Ammon's horn (tissue), 1 donor: ENCODE measurements at regions not wholly inside any gene's neighbourhood (a gene's known extent, or its start where the extent isn't known, plus 50 kb on each side); places are given as distances from the start of the nearest gene placed in this dataset.
"Not testable (repeated sequence)": the region's sequence is repeated elsewhere in the genome, so short reads cannot be mapped to it uniquely, and the experiment has no call there.

Experiments
- DNase-seq: peaks from one replicate; pipeline ENCODE4 v3.0.0-alpha.2; 2016; ENCODE audit warnings: low spot score

DNA sequence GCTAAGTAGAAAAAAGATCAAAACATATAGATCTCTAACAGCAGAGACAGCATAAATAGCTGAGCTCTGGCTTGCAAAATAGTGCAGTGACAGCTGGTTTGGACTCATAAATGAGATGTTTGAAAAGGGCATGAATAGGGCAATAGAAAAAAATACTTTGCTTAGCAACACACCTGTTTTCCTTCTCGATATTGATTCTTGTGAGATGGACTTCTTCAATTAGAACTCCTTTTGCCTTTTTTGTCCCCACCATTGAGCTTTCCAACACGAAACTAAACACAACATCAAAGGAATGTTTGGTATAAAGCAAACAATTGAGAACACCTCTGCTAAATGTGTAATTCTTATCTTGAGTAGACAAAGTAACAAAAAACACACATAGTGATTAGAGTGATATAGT lies 726.3 kb downstream of the RAPGEF2 start:
- DNase-seq: no peak

DNA sequence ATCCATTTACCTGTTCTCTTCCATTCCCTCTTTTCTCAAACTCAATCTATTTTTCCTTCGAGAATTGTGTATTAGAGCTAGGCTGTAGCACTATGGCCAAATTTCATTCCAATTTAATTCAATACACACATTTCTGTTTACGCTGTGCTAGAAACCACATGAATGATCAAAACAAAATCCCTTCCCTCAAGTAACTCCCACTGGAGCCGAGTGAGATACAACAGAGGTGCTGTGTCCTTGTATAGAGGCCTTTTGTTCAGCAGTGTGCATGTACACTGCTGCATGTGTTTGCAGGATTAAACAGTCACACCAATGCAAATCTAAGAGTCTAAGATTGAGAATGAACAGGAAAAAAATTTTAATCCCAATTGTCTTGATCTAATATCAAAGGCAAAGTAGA lies 734.2 kb downstream of the RAPGEF2 start:
- DNase-seq: peak; percentile 32

DNA sequence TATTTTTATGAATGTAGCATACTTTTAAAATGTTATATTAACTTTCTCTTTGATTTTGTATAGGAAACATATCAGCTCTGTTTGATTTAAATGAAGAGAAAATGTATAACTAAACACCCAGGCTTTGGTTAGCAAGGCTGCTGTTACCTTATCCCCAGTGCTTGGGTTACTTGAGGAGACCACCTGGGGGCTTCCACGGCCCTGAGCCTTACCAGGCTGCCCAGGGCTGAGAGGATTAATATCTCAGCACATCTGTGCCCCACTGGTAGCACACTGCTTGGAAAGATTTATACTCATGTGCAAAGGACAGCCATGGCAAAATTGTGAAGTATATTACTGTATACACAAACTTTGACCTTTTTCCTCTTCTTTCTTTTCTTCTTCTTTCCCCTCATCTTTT lies 752.9 kb downstream of the RAPGEF2 start:
- DNase-seq: no peak

DNA sequence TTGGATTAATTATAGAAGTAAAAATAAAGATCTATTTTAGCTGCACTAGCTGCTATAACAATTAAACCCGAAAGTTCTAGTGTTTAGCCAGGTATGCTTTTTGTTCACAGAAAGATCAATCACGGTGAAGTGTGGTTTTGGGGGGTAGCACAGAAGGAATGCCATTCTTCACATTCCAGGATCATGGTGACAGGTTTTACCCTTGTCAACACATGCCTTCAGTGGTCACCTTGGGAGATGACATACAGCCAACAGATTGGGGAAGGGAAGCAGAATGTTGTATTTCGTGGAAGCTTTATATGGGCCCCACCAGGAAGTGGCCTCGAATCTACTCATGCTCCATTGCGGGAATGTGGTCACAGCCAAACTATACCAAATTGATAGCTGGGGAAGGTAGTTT lies 753.6 kb downstream of the RAPGEF2 start:
- no peak for DNase-seq

DNA sequence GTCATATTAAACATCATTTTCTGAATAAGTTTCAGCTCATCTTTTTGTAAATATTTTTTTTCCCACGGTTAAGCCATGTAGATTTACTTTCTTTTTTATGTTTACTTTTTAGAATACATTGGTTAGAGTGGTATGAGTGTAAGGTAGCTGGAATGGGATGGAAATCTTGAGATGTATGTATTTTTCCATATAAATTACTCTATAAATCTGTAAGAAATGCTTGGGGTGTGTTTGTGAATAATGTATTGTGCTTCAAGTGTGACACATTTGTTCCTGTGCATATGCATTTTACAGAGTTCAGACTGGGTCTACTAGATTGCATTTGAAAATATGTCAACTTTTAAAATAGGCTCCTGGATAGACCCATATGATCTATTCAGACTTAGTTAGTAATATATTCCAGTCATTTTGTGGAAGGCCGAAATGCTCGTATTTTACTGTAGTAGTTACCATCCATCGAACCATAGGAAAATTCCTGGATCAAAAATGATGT lies 756.8 kb downstream of the RAPGEF2 start:
- DNase-seq: no peak

DNA sequence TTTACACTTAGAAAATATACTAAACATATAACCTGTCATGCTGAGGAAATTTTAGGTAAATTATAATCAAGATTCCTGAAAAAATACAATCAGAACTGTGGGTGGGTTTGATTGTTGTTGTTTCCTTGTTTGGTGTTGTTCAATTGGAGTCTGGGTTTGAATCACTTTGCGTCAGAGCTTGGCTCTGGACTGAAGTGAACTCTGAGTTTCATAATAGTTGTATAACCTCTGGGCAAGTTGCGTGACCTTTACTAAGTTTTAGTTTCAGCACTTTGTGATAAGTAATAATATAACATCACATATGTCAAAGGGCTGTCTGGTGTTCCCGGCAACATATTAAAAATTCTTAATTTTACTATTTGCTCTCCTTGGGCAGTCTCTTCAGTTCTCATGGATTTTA lies 758.1 kb downstream of the RAPGEF2 start:
- DNase-seq: no peak

DNA sequence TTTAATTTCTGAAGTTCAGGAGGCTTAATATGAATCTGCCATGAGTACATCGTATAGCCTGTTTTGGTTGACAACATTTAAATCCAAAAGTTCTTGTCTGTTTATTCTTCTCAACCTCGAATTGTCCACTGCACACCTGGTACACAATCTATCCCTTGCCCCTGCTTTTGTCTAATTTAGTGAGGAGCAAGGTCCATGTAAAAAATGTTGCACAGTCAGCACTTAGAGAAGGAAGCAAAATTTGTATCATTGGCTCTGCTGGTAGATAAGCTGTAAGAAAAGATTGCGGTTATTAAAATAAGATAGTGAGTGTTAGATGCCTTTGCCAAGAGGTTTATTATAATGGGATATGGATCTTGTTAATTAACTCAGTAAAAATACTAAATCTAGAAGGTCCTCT lies 761.5 kb downstream of the RAPGEF2 start:
- DNase-seq: no peak

DNA sequence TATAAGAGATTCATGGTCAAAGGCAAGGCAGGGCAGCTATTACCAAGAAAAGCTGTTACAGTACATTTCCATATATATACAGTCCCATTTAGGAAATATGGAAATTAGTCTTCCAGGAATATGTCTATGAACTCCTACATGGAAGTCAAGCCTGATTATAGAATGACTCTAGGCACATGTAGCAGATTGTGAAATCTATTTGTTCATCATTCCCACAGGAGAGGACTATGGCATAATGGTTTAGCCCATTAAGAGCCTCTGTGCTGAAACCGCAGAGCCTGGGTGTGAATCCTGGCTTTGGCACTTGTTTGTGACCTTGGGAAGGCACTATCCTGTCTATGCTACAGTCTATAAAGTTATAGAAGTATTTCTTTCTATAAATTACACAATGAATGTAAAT lies 764.8 kb downstream of the RAPGEF2 start:
- no peak for DNase-seq

DNA sequence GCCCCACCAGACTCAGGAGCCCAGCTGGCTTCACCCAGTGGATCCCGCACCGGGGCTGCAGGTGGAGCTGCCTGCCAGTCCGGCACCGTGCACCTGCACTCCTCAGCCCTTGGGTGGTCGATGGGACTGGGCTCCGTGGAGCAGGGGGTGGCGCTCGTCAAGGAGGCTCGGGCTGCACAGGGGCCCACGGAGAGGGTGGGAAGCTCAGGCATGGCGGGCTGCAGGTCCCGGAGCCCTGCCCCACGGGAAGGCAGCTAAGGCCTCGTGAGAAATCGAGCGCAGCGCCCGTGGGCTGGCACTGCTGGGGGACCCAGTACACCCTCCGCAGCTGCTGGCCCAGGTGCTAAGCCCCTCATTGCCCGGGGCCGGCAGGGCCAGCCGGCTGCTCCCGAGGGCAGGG lies 766.1 kb downstream of the RAPGEF2 start:
- DNase-seq: not testable (repeated sequence)

DNA sequence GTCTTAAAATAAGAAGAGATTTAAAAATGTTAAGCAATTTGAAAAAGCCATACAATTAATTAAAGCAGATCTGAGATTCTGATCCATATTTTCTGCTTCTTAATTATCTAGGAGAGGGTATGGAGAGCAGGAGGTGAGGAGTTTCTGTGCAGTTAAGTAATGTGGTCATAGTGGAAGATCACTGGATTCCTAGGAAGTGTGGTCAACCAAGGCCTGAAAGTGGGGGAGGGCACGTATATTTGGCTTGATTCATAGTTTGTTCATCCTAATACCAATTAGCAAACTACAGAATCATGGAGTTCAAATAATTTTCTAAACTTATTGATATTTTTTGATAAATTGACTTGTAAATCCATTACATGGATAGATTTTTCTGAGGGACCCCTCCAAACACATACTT lies 768.3 kb downstream of the RAPGEF2 start:
- no peak for DNase-seq

DNA sequence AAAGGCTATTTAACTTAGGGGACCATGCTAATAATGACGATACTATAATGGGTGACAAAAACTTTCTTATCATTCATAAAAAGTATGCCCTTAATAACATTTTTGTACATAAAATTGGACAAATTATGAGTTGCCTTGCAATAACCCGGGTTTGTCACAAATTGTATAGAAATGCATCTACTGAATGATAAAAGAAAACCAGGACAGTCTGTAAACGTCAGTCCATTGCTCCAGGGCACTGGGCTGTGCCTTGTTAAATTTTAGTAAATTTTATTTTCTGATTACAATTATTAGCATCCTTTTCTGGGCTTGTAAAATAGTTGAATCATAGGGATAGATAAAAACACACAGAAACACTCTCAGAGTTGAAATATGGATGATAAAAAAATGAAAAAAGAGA lies 778.3 kb downstream of the RAPGEF2 start:
- DNase-seq: no peak

DNA sequence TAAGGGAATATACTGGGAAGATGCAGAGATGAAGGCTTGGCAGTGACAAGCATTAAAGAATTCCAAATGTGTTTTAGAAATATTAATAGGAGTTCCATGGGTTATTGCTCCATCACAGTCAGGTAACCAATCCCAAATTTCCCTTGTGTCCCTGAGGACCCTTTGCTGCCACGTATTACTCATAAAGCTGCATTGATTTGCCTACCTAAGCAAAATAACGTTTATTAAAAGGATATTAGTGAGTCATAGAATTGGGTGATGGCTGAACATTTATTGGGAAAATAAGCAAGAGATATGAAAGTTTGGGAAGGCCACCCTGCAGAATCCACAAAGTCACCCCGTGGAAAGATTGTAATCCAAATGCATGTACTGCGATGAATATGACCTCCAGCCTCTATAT lies 782.1 kb downstream of the RAPGEF2 start:
- DNase-seq: no peak

DNA sequence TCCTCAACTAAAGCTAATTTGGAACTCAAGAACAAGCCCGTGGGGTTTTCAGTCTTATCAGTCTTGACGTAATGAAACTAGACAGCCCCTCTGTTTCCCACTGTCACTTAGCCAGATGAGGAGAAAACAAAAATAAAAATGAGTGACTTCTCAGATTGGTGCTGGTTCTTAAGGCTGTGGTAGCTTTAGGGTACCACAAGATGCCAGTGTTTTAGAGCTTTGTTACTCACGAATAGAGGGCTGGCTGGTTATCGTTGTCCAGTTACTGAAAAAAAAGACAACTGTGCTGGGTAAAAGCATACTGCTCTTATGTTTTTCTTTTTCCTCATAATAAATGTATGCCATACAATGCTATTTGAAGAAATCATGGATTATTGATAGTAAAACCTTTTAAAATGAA lies 796.7 kb downstream of the RAPGEF2 start:
- DNase-seq: no peak

DNA sequence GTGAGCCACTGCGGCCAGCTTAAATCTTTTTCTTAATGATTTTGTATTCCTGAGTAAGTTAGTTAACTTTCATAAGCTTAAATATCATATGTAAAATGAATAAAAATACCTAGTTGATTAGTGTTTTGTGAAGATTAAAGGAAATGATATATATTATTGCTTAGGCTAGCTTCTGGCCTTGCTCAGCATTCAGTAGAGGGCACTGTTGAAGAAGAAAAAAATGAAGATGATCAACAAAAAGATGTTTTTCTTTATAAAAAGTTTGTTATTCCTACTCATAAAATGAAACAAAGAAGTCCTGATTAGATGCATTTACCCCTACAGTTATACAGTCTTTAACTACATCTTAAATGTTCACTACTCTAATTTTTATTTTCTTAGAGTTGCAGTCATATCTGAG lies 797.7 kb downstream of the RAPGEF2 start:
- DNase-seq: no peak

DNA sequence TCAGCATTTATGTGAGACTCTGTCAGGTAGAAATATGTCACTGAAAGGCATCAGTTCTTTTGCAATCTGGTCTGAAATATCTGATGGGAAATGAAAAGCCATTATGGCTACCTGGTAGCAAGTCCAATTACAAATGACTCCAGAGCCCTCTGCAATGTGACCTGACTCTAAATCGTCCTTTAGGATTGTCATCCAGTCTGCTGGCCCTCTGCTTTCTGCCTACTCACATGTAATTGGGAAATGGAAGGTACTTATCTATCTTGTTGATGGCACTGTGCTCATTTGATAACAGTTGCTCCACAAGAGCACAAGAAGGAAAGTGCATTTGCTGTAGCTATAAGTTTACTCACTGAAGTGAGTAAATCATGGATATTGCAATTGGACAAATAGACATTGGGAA lies 799.8 kb downstream of the RAPGEF2 start:
- no peak for DNase-seq

DNA sequence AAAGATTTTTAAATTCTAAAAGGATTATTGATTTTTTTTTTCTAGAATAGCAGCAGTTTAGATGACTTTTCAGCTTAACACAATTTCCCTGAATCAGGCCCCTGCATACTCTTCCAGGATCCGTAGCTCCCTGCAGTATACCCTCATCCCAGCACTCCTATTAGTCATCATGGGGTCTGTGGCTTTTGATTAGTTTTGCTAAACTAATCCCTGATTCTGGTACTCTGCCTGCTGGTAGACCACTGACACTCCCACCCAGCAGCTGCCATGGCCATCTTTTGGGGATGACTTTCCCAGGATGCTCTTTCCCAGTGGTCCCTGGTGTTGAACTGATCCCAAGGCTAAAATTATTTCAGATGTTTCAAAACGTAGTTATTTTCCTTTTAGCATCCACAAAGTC lies 802.0 kb downstream of the RAPGEF2 start:
- DNase-seq: no peak

DNA sequence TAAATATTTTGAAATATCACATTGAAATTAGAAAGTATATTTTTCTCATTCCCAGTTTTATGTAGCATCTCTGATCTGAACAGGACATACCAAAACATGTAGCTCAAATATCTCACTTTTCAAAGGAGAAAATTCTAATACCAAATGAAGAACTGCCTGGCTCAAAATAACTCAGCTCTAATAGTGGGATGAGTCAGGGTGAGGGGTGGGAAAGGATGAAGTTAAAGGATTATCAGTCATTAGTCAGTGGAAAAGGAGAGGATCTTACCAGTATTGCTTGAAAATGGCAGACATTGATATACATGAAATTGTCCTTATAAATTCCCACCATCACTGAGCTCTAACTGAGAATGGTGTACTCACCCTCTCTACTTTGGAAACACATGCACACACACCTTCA lies 803.2 kb downstream of the RAPGEF2 start:
- DNase-seq: no peak

DNA sequence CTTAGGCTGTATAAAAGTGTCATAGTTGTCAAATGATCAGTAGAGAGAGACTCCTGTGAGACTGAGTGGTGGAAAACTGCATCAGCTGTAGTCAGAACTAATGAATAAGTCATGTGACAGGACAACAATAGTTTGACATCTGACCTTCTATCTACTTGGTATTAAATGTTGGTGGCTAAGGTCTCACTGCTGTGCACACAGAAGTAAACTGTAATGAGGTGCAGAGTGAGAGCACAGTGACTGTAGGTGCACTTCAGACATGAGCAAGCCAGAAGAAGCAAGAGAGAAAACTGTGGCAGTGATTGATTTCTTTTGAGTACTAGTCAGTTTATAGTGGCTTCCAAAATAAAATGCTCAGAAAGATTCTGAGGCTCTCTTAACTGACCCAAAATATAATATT lies 803.6 kb downstream of the RAPGEF2 start:
- DNase-seq: no peak

DNA sequence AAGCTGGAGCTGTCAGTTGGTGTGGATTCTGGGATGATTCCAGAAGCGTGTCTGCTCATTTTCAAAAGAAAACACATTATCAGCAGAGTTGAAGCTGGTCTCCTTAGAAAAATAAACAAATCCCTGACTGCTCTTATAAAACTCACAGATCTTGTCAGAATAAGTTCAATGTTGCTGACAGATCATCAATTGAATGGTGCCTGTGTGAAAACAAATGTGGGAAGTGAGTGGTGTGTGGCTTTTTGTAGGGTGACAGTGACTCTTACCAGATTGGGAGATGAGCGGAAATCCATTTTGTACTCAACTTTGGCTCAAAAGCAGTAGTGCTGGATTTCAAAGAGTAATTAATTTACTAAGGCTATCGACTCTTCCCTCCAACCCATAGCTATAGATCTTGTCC lies 807.8 kb downstream of the RAPGEF2 start:
- DNase-seq: no peak

DNA sequence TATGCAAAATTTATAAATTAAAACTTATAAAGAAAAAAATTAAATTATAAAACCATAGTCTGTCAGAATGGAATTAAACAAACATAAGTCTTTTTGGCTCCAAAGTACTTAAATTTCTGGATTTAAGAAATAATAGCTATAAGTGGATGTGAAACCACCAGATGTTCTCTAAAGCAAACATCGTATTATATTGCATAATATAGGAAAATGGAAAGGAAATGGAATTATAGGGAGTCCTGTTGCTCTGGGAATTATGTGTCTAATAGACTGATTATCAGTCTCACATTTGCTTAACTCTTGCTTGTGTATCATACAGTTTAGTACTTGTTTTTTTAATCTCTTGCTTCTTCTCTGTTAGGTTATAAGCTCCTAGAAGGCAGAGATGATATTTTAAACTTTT lies 819.2 kb downstream of the RAPGEF2 start:
- DNase-seq: no peak

DNA sequence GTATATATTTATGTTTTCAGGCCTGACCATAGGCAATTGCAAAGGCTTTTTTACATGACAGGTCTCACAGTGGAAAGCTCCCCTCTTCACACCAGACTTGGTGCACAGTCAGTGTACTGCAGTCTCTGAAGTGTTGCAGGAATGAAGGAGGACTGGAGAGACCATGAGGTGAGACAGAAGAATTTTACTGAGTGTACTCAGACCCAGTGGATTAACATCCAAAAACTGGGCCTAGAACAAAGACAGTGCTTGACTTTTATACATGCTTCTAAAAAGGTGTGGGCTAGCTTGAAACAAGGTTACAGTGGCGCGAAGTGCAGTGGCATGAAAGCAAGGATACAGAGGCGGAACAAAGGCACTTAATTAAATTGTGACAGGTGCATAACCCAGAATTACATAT lies 822.9 kb downstream of the RAPGEF2 start:
- DNase-seq: no peak

DNA sequence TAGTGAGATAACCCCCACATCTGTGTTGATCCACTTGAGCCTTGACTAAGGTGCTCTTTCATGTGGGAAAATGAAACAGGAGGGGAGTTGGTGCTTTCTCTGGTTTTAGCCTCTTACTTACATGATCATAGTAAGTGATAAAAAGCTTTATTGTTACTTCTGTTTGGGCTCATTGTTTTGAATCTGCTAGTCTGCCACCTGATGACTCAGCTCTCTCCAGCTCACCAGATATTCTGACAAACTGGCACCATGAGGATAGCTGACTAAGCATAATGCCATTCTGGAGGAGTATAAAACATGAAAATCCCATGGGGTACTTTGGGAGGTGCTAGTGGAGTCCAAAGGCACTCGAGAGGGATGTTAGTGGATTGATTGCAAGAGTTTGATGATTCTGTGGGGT lies 824.0 kb downstream of the RAPGEF2 start:
- no peak for DNase-seq

DNA sequence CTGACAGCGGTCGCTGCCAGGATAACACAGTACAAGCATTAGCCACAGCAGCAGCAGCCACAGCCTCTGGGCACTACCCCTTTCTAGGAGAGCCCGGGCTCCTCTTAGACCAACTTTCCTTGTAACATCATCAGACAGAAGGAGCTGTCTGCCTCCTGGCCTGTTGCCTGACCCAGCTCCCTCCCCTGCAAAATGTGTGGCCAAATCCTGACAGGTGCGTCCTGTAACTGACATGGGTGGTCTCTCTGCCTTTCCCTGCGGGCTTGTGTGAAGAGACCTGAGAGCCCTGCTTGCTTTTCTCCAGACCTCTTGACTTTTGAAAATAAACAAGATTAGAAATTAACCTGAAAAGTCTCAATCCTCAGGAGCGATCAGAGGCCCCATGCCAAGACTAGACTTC lies 824.9 kb downstream of the RAPGEF2 start:
- DNase-seq: no peak

DNA sequence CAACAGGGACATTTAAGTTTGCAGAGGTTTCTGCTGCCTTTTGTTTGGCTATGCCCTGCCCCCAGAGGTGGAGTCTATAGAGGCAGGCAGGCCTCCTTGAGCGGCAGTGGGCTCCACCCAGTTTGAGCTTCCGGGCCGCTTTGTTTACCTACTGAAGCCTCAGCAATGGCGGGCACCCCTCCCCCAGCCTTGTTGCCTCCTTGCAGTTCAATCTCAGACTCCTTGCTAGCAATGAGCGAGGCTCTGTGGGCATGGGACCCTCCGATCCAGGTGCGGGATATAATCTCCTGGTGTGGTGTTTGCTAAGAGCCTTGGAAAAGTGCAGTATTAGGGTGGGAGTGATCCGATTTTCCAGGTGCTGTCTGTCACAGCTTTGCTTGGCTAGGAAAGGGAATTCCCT lies 831.7 kb downstream of the RAPGEF2 start:
- DNase-seq: not testable (repeated sequence)

DNA sequence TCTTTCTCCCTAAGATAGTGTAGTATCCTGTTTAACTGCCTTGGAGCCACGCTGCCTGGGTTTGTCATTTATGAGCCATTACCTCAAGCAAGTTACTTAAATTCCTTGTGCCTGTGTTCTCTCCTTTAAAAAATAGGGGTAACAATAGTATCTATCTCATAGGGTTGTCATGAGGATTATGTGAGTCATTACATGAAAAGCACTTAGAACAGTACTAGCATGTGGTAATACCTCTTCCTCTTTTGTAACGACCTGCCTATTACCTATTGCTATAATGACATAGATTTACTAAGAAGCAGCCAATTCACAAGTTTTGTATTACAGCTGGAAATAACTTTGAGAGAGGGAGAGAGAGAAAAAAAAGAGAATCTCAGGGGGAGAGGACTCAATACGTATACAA lies 834.7 kb downstream of the RAPGEF2 start:
- no peak for DNase-seq
